GM23248 (cell line): ENCODE measurements at regions not wholly inside any gene's neighbourhood (a gene's known extent, or its start where the extent isn't known, plus 50 kb on each side); places are given as distances from the start of the nearest gene placed in this dataset. TPM values are rescaled to one million over a fixed set of nuclear protein-coding genes. Genes with fewer than 3 reads are reported as not detected.

Source experiments
- DNase-seq: peaks from one replicate; pipeline ENCODE4 v3.0.0-alpha.2; 2015
- H2AFZ ChIP-seq: fragments of 200-600 bp; sonication (generic); 2 replicates; pipeline ENCODE4 v1.6.1; 2016; ENCODE audit warnings: antibody characterized with exemption
- H3F3A ChIP-seq: fragments of 200-600 bp; sonication (generic); 2 replicates; pipeline ENCODE4 v1.6.1; 2016; ENCODE audit warnings: mild to moderate bottlenecking, antibody characterized with exemption, mixed run types; ENCODE audit not compliant: insufficient read depth
- H3K27ac ChIP-seq: fragments of 200-600 bp; sonication (generic); 2 replicates; pipeline ENCODE4 v1.5.1; 2016; ENCODE audit warnings: mild to moderate bottlenecking
- H3K27me3 ChIP-seq: fragments of 200-600 bp; sonication (generic); replicated peaks from 2 replicates; pipeline ENCODE4 v1.6.1; 2016; ENCODE audit warnings: mild to moderate bottlenecking; ENCODE audit not compliant: insufficient read depth
- H3K36me3 ChIP-seq: fragments of 200-600 bp; sonication (generic); 2 replicates; pipeline ENCODE4 v1.6.1; 2016; ENCODE audit warnings: low read depth, mild to moderate bottlenecking
- H3K4me1 ChIP-seq: fragments of 200-600 bp; sonication (generic); 2 replicates; pipeline ENCODE4 v1.6.1; 2016; ENCODE audit warnings: mild to moderate bottlenecking; ENCODE audit not compliant: insufficient read depth
- H3K4me2 ChIP-seq: fragments of 200-600 bp; sonication (generic); one replicate; pipeline ENCODE4 v1.6.1; 2016; ENCODE audit warnings: mild to moderate bottlenecking; ENCODE audit not compliant: unreplicated experiment
- H3K4me3 ChIP-seq: fragments of 200-600 bp; sonication (generic); 2 replicates; pipeline ENCODE4 v1.5.1; 2016; ENCODE audit warnings: mild to moderate bottlenecking
- H3K79me2 ChIP-seq: fragments of 200-600 bp; sonication (generic); 2 replicates; pipeline ENCODE4 v1.6.1; 2016; ENCODE audit warnings: mild to moderate bottlenecking; ENCODE audit not compliant: insufficient read depth
- H3K9ac ChIP-seq: fragments of 200-600 bp; sonication (generic); 2 replicates; pipeline ENCODE4 v1.6.1; 2016; ENCODE audit warnings: mild to moderate bottlenecking
- H3K9me2 ChIP-seq: fragments of 200-600 bp; sonication (generic); 2 replicates; pipeline ENCODE4 v1.6.1; 2016; ENCODE audit warnings: mixed run types, mild to moderate bottlenecking, moderate library complexity; ENCODE audit not compliant: insufficient read depth
- H3K9me3 ChIP-seq: fragments of 200-600 bp; sonication (generic); one replicate; pipeline ENCODE4 v1.6.1; 2017; ENCODE audit warnings: low read depth
- H4K20me1 ChIP-seq: fragments of 200-600 bp; sonication (generic); 2 replicates; pipeline ENCODE4 v1.6.0; 2016; ENCODE audit not compliant: insufficient read depth
- EZH2 ChIP-seq: fragments of 200-600 bp; sonication (generic); IDR thresholded peaks from 2 replicates; pipeline ENCODE4 v1.6.1; 2018; ENCODE audit warnings: antibody characterized with exemption, mild to moderate bottlenecking; ENCODE audit not compliant: insufficient read depth, poor library complexity, severe bottlenecking
- EZH2phosphoT487 ChIP-seq: fragments of 200-600 bp; sonication (generic); IDR thresholded peaks from 2 replicates; pipeline ENCODE4 v1.6.1; 2018; ENCODE audit warnings: antibody characterized with exemption, moderate library complexity, mild to moderate bottlenecking, low read depth; ENCODE audit not compliant: insufficient read depth
- WGBS, 2 experiments: methylation state at CpG; one replicate each; pipeline ENCODE4 v1.1.6; 2015 to 2017; ENCODE audit warnings: low lambda C conversion rate in 2 of 2, low coverage in 1 of 2; ENCODE audit errors: missing lambda C conversion rate in 2 of 2; 5-methylcytosine and 5-hydroxymethylcytosine counted together
- in situ Hi-C: fragments of 300-500 bp; cut with MboI; formaldehyde crosslinking; loops from 2 replicates; pipeline ENCODE4 v1.15.0; 2020
- small RNA-seq: library from RNA; depleted of rRNA; stranded (forward); fragments of <200 nt; gene quantifications from one replicate; pipeline ENCODE3, GENCODE V24; 2014; ENCODE audit warnings: low read depth, low replicate concordance

- H3K4me2 ChIP-seq, result no peak overlapping the region
- TF ChIP-seq EZH2phosphoT487, result no peak
- no peak for TF ChIP-seq EZH2
Observed at GRCh38 chr4:158459085-158459820, 62.4 kb upstream of the RXFP1 start.

GRCh38 chr4:158461336-158461735 is 60.3 kb upstream of the RXFP1 start:
- TF ChIP-seq EZH2, result no peak
- TF ChIP-seq EZH2phosphoT487, result no peak
- H4K20me1 ChIP-seq, result no peaks in the 10 kb centered on the region
- H3K4me3 ChIP-seq, result no peak overlapping the region
- H3K27me3 ChIP-seq, result no peaks in the 10 kb centered on the region
- H3K27ac ChIP-seq, result no peak overlapping the region
- 5 to 9% methylated on average over 2 of the region's 2 CpGs for WGBS, 2 experiments
- no peaks in the 10 kb centered on the region; the same call in 1 of the 2 replicates for H3F3A ChIP-seq
- H3K79me2 ChIP-seq, result no peaks in the 10 kb centered on the region
- DNase-seq, result peak; percentile 48
- no peak overlapping the region for H3K4me2 ChIP-seq
- no peak overlapping the region for H3K9ac ChIP-seq
- no peaks in the 10 kb centered on the region for H3K36me3 ChIP-seq
- in situ Hi-C loops, result no loop called here
- no peaks in the 10 kb centered on the region for H3K9me3 ChIP-seq
- no peaks in the 10 kb centered on the region for H3K9me2 ChIP-seq
- peak overlapping the region; percentile 20; the same call in 1 of the 2 replicates for H2AFZ ChIP-seq
- H3K4me1 ChIP-seq, result peaks cover 31% of the 10 kb centered on the region

More at GRCh38 chr4:158459085-158459820, 62.4 kb upstream of the RXFP1 start:
- H3K9me2 ChIP-seq, result no peaks in the 10 kb centered on the region
- H2AFZ ChIP-seq, result no peak overlapping the region
- no peaks in the 10 kb centered on the region; the same call in 1 of the 2 replicates for H3F3A ChIP-seq
- H4K20me1 ChIP-seq, result no peaks in the 10 kb centered on the region
- H3K27me3 ChIP-seq, result no peaks in the 10 kb centered on the region
- no peak overlapping the region for H3K27ac ChIP-seq
- no peaks in the 10 kb centered on the region for H3K9me3 ChIP-seq
- H3K4me3 ChIP-seq, result no peak overlapping the region
- H3K79me2 ChIP-seq, result no peaks in the 10 kb centered on the region
- peaks cover 31% of the 10 kb centered on the region for H3K4me1 ChIP-seq
- in situ Hi-C loops, result no loop called here
- no peak overlapping the region for H3K9ac ChIP-seq
- DNase-seq, result peak; percentile 49
- H3K36me3 ChIP-seq, result no peaks in the 10 kb centered on the region

GRCh38 chr4:158462611-158463010 is 59.1 kb upstream of the RXFP1 start:
- DNase-seq, result peak; percentile 62
- H3F3A ChIP-seq, result no peaks in the 10 kb centered on the region; the same call in 1 of the 2 replicates
- no peak overlapping the region for H3K9ac ChIP-seq
- H3K4me1 ChIP-seq, result peaks cover 31% of the 10 kb centered on the region
- H3K79me2 ChIP-seq, result no peaks in the 10 kb centered on the region
- no peaks in the 10 kb centered on the region for H3K27me3 ChIP-seq
- H3K4me2 ChIP-seq, result no peak overlapping the region
- H3K36me3 ChIP-seq, result no peaks in the 10 kb centered on the region
- no peak overlapping the region for H3K27ac ChIP-seq
- H3K9me2 ChIP-seq, result no peaks in the 10 kb centered on the region
- no peak overlapping the region for H3K4me3 ChIP-seq
- TF ChIP-seq EZH2phosphoT487 (no peak), EZH2 (no peak)
- no peaks in the 10 kb centered on the region for H3K9me3 ChIP-seq
- in situ Hi-C loops, result no loop called here
- no peaks in the 10 kb centered on the region for H4K20me1 ChIP-seq
- H2AFZ ChIP-seq, result 0 out of 2 replicates have a peak overlapping the region, but pooled peaks have one; percentile 9

Small RNA genes in the stretch of these regions (small RNA-seq; reads per million reads assigned to genes)
- gene RNU4-79P, result not detected
